ENCODE measurements at regions not wholly inside any gene's neighbourhood (a gene's known extent, or its start where the extent isn't known, plus 50 kb on each side); places are given as distances from the start of the nearest gene placed in this dataset.
"Not testable (repeated sequence)": the region's sequence is repeated elsewhere in the genome, so short reads cannot be mapped to it uniquely, and the experiment has no call there.

DNA sequence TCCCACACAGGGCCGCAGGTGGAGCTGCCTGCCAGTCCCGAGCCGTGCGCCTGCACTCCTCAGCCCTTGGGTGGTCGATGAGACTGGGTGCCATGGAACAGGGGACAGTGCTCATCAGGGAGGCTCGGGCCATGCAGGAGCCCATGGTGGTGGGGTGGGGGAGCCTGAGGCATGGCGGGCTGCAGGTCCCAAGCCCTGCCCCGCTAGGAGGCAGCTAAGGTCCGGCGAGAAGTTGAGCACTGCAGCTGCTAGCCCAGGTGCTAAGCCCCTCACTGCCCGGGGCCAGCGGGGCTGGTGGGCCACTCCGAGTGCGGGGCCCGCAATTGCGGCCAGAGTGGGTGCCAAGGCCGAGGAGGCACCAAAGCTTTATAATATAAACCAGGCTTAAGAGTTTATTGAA, 479.7 kb downstream of the MMUT start:
- no peak overlapping the region for H3K4me3 Mint-ChIP-seq
- H3K4me1 Mint-ChIP-seq, result no peaks in the 10 kb centered on the region
- intact Hi-C loops (cut with DNase I, micrococcal nuclease), result no loop called here
- ChIA-PET POLR2A (no interaction called here), CTCF (no interaction called here)
- H3K9me3 Mint-ChIP-seq (ENCODE audit: low read depth), result peaks cover 4% of the 10 kb centered on the region
- no peaks in the 10 kb centered on the region for H3K27me3 Mint-ChIP-seq
- no peak overlapping the region for H3K27ac Mint-ChIP-seq
- no peak for DNase-seq
- no peak for ATAC-seq
- H3K36me3 Mint-ChIP-seq (ENCODE audit: low read depth), result no peaks in the 10 kb centered on the region

DNA sequence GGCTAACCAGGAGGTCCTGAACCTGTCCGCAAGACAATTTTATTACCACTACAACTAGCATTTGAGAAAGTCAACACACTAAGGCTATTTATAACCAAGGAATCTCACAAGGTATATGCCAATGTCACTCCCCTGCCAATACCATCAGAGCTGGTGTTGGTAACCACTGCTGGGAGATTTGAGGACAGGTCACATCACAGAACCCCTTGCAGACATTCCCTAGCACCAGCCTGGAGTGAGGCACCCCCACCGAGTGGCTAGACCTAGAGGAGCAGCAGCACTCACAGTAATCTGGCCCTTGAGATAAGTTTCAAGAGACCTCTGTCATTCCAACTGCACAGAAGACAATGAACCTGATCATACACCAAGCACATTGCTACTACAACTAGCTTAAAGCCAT, 483.2 kb downstream of the MMUT start:
- peaks cover 4% of the 10 kb centered on the region for H3K9me3 Mint-ChIP-seq (ENCODE audit: low read depth)
- H3K36me3 Mint-ChIP-seq (ENCODE audit: low read depth), result no peaks in the 10 kb centered on the region
- no peak overlapping the region for H3K27ac Mint-ChIP-seq
- ATAC-seq, result no peak
- no peak for DNase-seq
- CTCF ChIA-PET, result no interaction called here
- no peaks in the 10 kb centered on the region for H3K4me1 Mint-ChIP-seq
- POLR2A ChIA-PET, result no interaction called here
- intact Hi-C loops (cut with DNase I, micrococcal nuclease), result no loop called here
- no peaks in the 10 kb centered on the region for H3K27me3 Mint-ChIP-seq
- H3K4me3 Mint-ChIP-seq, result no peak overlapping the region

DNA sequence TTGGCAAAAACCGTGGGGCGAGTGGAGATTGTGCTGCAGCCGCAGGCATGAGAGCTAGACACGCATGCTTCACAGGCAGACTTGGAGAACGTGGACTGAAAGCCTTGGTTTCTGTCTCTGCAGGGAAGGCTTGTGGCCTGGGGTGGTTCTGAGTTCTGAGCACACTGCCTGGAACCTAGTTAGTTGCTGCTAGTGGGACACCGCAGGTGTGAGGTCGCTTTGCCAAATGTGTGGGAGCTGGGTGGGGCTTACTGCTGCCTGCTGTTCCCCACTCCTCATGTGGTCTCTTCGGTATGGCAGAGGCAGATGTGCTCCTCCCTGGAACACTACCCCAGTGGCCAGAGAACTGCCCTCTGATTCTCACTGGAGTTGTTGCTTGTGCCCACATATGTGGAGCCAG, 484.0 kb downstream of the MMUT start:
- H3K27me3 Mint-ChIP-seq, result no peaks in the 10 kb centered on the region
- no peaks in the 10 kb centered on the region for H3K4me1 Mint-ChIP-seq
- intact Hi-C loops (cut with DNase I, micrococcal nuclease), result no loop called here
- CTCF ChIA-PET, result no interaction called here
- no peak for DNase-seq
- H3K4me3 Mint-ChIP-seq, result no peak overlapping the region
- peaks cover 3% of the 10 kb centered on the region for H3K9me3 Mint-ChIP-seq (ENCODE audit: low read depth)
- H3K36me3 Mint-ChIP-seq (ENCODE audit: low read depth), result no peaks in the 10 kb centered on the region
- POLR2A ChIA-PET, result no interaction called here
- no peak overlapping the region for H3K27ac Mint-ChIP-seq
- ATAC-seq, result no peak

GRCh38 chr6:48978016-48978415, 485.0 kb downstream of the MMUT start:
- no peaks in the 10 kb centered on the region for H3K4me1 Mint-ChIP-seq
- H3K27me3 Mint-ChIP-seq, result no peaks in the 10 kb centered on the region
- ATAC-seq (no peak), DNase-seq (no peak)
- ChIA-PET CTCF (no interaction called here), POLR2A (no interaction called here)
- no peak overlapping the region for H3K27ac Mint-ChIP-seq
- no peaks in the 10 kb centered on the region for H3K36me3 Mint-ChIP-seq (ENCODE audit: low read depth)
- intact Hi-C loops (cut with DNase I, micrococcal nuclease), result no loop called here
- H3K4me3 Mint-ChIP-seq, result no peak overlapping the region
- peaks cover 3% of the 10 kb centered on the region for H3K9me3 Mint-ChIP-seq (ENCODE audit: low read depth)

- peaks cover under 1% of the 10 kb centered on the region for H3K9me3 Mint-ChIP-seq (ENCODE audit: low read depth)
- no peaks in the 10 kb centered on the region for H3K36me3 Mint-ChIP-seq (ENCODE audit: low read depth)
- ChIA-PET POLR2A (no interaction called here), CTCF (no interaction called here)
- no peaks in the 10 kb centered on the region for H3K27me3 Mint-ChIP-seq
- ATAC-seq (no peak), DNase-seq (no peak)
- no peak overlapping the region for H3K4me3 Mint-ChIP-seq
- H3K4me1 Mint-ChIP-seq, result no peaks in the 10 kb centered on the region
- intact Hi-C loops (cut with DNase I, micrococcal nuclease), result no loop called here
- no peak overlapping the region for H3K27ac Mint-ChIP-seq
These were observed 485.5 kb downstream of the MMUT start for GRCh38 chr6:48977573-48977972.

DNA sequence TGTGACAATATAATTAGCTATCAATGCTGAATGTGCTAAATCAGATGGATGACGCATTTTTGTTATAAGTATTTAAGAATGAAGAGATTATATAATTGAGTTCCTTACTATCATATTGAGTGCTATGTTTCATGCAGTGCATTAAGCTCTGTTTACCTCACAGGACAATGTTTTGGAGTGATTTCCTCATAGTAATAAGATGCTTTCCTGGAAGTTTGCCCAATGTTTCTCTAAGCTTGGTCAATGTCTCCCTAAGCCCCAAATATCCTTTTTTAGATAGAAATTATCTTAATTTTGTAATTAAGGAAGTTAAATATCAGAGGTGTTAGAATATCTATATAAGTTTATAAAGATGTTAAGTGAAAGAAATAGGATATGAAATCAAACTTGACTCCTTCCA, 489.6 kb downstream of the MMUT start:
- ChIA-PET POLR2A (no interaction called here), CTCF (no interaction called here)
- H3K27me3 Mint-ChIP-seq, result no peaks in the 10 kb centered on the region
- intact Hi-C loops (cut with DNase I, micrococcal nuclease), result no loop called here
- H3K27ac Mint-ChIP-seq, result no peak overlapping the region
- H3K4me1 Mint-ChIP-seq, result no peaks in the 10 kb centered on the region
- no peaks in the 10 kb centered on the region for H3K9me3 Mint-ChIP-seq (ENCODE audit: low read depth)
- no peak for ATAC-seq
- no peaks in the 10 kb centered on the region for H3K36me3 Mint-ChIP-seq (ENCODE audit: low read depth)
- no peak overlapping the region for H3K4me3 Mint-ChIP-seq
- no peak for DNase-seq

DNA sequence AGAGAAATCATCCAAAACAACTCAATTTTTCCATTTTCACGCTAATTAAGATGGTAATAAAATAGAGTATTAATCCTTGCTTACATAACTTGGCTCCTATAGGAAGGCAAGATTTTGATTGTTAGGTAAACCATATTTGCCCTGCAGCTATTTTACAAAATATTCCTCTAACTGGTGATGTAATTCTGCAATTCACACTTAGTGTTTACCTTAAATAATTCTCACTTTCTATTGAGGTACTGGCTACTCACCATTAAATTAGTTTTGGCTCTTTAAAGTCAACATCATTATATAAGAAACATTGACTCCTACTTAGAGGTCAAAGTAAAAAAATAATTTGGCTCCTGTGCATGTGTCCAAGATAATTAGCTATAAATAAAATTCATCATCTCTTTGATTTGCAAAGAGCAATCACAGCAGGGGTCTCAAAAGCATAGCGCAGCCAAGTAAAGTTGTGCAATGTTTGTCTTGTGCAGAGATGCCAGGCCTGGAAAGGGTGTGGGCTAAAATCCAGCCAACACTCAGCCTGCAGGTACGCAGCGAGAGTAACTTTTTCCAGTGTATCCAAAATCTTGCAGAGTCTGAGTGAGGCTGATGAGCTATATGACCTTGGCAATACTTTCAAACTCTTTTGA, 501.2 kb downstream of the MMUT start:
- Mint-ChIP-seq H3K36me3 (ENCODE audit: low read depth) (no peaks in the 10 kb centered on the region), H3K27ac (no peak overlapping the region), H3K9me3 (ENCODE audit: low read depth) (peaks cover 6% of the 10 kb centered on the region), H3K27me3 (no peaks in the 10 kb centered on the region), H3K4me3 (no peak overlapping the region), H3K4me1 (no peaks in the 10 kb centered on the region)
- CTCF ChIA-PET, result no interaction called here
- DNase-seq (no peak), ATAC-seq (no peak)
- POLR2A ChIA-PET, result no interaction called here
- intact Hi-C loops (cut with DNase I, micrococcal nuclease), result no loop called here

DNA sequence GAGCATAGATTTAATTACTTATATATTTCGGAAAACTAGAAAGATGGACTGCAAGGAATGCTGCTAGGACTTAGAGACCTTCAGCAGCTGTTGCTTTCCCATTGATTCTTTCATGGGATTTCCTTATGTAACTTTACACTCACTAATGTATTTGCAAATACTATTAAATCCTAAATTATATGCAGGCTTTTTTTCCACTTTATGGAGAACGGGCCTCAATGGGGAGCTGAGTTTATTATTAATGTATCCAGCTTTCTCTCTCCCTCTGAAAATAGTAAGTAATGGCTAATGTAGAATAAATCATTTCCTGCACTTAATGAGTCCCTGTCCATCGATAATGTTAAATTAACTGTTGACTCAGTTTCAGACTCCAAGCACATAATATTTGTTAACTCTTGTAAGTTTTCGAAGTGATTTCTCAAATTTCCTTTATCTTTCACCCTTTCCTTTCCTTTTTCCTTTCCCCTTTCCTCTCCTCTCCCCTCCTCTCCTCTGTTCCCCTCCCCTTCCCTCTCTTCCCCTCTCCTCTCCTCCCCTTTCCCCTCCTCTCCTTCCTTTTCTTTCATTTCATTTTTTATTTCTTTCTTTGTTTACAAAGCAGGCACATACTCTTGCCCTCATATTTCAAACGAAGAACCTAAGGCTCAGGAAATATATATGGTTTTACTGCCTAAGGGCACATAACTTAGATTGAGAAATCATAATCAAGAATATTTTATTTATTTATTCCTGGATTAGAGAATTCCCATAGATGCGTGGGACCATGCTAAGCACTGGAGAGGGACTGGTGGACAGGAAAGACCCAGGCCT, 503.6 kb downstream of the MMUT start:
- ChIA-PET POLR2A (no interaction called here), CTCF (no interaction called here)
- Mint-ChIP-seq H3K4me1 (no peaks in the 10 kb centered on the region), H3K4me3 (no peak overlapping the region), H3K27ac (no peak overlapping the region), H3K9me3 (ENCODE audit: low read depth) (peaks cover 7% of the 10 kb centered on the region), H3K27me3 (no peaks in the 10 kb centered on the region), H3K36me3 (ENCODE audit: low read depth) (no peaks in the 10 kb centered on the region)
- no peak for ATAC-seq
- no peak for DNase-seq
- intact Hi-C loops (cut with DNase I, micrococcal nuclease), result no loop called here

- DNase-seq, result no peak
- Mint-ChIP-seq H3K27ac (no peak overlapping the region), H3K4me3 (no peak overlapping the region), H3K36me3 (ENCODE audit: low read depth) (no peaks in the 10 kb centered on the region), H3K9me3 (ENCODE audit: low read depth) (peaks cover 13% of the 10 kb centered on the region), H3K4me1 (no peaks in the 10 kb centered on the region), H3K27me3 (no peaks in the 10 kb centered on the region)
- no peak for ATAC-seq
- intact Hi-C loops (cut with DNase I, micrococcal nuclease), result no loop called here
- POLR2A ChIA-PET, result no interaction called here
- CTCF ChIA-PET, result no interaction called here
These were observed 505.3 kb downstream of the MMUT start for GRCh38 chr6:48957781-48958180.

DNA sequence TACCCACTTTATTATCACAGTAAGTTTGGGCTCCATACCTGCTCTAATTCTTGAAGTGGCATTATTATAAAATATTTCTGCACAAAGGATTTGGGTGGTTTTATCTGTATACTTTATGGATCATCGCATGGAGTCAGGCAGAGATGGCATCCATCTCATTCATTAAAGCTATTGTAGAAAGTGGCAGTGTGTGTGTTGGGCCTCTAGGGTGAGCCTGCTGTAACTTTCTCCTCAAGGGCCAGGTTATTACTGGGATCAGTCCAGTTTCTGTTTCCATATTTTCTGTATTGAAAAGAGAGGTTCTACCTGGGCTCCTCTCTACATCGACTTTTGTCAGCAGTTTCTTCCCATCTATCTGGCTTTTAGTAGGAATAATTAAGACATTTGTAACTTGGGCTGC, 511.1 kb downstream of the MMUT start:
- H3K4me1 Mint-ChIP-seq, result no peaks in the 10 kb centered on the region
- H3K27ac Mint-ChIP-seq, result no peak overlapping the region
- ATAC-seq, result no peak
- CTCF ChIA-PET, result no interaction called here
- H3K4me3 Mint-ChIP-seq, result no peak overlapping the region
- peaks cover 16% of the 10 kb centered on the region for H3K9me3 Mint-ChIP-seq (ENCODE audit: low read depth)
- no peaks in the 10 kb centered on the region for H3K36me3 Mint-ChIP-seq (ENCODE audit: low read depth)
- POLR2A ChIA-PET, result no interaction called here
- intact Hi-C loops (cut with DNase I, micrococcal nuclease), result no loop called here
- no peak for DNase-seq
- H3K27me3 Mint-ChIP-seq, result no peaks in the 10 kb centered on the region

- CTCF ChIA-PET; H3K4me1 Mint-ChIP-seq; DNase-seq; intact Hi-C loops (cut with DNase I, micrococcal nuclease); H3K27me3 Mint-ChIP-seq; POLR2A ChIA-PET; H3K9me3 Mint-ChIP-seq (ENCODE audit: low read depth); ATAC-seq; H3K36me3 Mint-ChIP-seq (ENCODE audit: low read depth); H3K4me3 Mint-ChIP-seq; H3K27ac Mint-ChIP-seq: not testable (repeated sequence)
These were observed 518.8 kb downstream of the MMUT start for GRCh38 chr6:48944276-48944675.

- Mint-ChIP-seq H3K27me3 (no peaks in the 10 kb centered on the region), H3K9me3 (ENCODE audit: low read depth) (peaks cover 17% of the 10 kb centered on the region), H3K36me3 (ENCODE audit: low read depth) (no peaks in the 10 kb centered on the region), H3K27ac (no peak overlapping the region), H3K4me3 (no peak overlapping the region), H3K4me1 (no peaks in the 10 kb centered on the region)
- ChIA-PET CTCF (no interaction called here), POLR2A (no interaction called here)
- DNase-seq, result no peak
- no peak for ATAC-seq
- intact Hi-C loops (cut with DNase I, micrococcal nuclease), result no loop called here
These were observed 529.9 kb downstream of the MMUT start for GRCh38 chr6:48933136-48933535.

Measured in activated CD4-positive, alpha-beta T cell treated with anti-CD3 and anti-CD28 coated beads for 36 hours (primary cell).